ENCODE measurements at regions not wholly inside any gene's neighbourhood (a gene's known extent, or its start where the extent isn't known, plus 50 kb on each side); places are given as distances from the start of the nearest gene placed in this dataset.

- no peaks in the 10 kb centered on the region for H3K9me2 ChIP-seq (ENCODE audit: insufficient read depth, low read length)
- no peaks in the 10 kb centered on the region for H3K4me1 ChIP-seq (ENCODE audit: insufficient read depth, low read length, poor library complexity, severe bottlenecking)
- no TSS peak for BruUV-seq (replicated peaks)
- no peak overlapping the region for H3K27ac ChIP-seq (ENCODE audit: low read depth, low read length, poor library complexity, severe bottlenecking)
- no peaks in the 10 kb centered on the region for H3K36me3 ChIP-seq (ENCODE audit: insufficient read depth, low read length)
- intact Hi-C loops (cut with micrococcal nuclease; ENCODE audit: unreplicated experiment) = no loop called here
- no peak overlapping the region for H3K4me3 ChIP-seq (ENCODE audit: low read depth, low read length, poor library complexity, severe bottlenecking)
- H2AFZ ChIP-seq (ENCODE audit: low read length) = no peak overlapping the region
- TF ChIP-seq CTCF (conservative IDR thresholded peaks at IDR 0.05; ENCODE audit: low read length) (no peak), EZH2phosphoT487 (IDR thresholded peaks at IDR 0.05; ENCODE audit: borderline replicate concordance, low read depth, low read length) (no peak)
- H3K9me3 ChIP-seq (ENCODE audit: low read length) = no peaks in the 10 kb centered on the region
- H4K20me1 ChIP-seq (ENCODE audit: insufficient read depth, low read length) = no peaks in the 10 kb centered on the region
- no peak overlapping the region for H3K4me2 ChIP-seq (ENCODE audit: low read length)
- no peaks in the 10 kb centered on the region for H3K79me2 ChIP-seq (ENCODE audit: insufficient read depth, low read depth, low read length)
- no peak for DNase-seq (ENCODE audit: low spot score)
- ChIA-PET CTCF (ENCODE audit: unreplicated experiment) (no interaction called here), POLR2A (interaction anchor here (0.6 to 0.7 kb wide), 3 partner anchors 53 to 604 kb away, joined by 3 read pairs; no protein-coding TSS in a partner anchor)
These were observed 922.1 kb downstream of the AMY1C start for GRCh38 chr1:104671684-104672353.

DNA sequence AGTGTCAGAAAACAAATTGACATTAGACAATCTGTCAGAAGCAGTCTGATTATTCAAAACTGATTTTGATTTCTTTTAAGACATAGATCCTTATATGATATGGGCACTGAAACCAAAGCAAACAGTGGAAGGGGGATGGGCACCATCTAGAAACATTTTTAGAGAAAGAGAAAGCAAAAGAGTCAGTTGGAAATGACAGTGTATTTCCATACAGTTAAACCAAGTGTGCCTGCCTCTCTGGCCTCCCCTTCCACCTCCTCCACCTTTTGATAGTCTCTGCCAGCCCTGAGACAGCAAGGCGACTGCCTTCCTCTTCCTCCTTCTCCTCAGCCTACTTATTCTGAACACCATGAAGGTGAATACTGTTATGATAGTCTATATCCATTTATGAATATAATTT lies 949.7 kb downstream of the AMY1C start:
- Histone ChIP-seq H3K4me2 (ENCODE audit: low read length) (no peak overlapping the region), H2AFZ (ENCODE audit: low read length) (no peak overlapping the region)

More for the DNA sequence above, 949.7 kb downstream of the AMY1C start:
- intact Hi-C loops (cut with micrococcal nuclease; ENCODE audit: unreplicated experiment) = no loop called here
- H3K27ac ChIP-seq (ENCODE audit: low read depth, low read length, poor library complexity, severe bottlenecking) = no peak overlapping the region
- no peaks in the 10 kb centered on the region for H3K4me1 ChIP-seq (ENCODE audit: insufficient read depth, low read length, poor library complexity, severe bottlenecking)
- no peaks in the 10 kb centered on the region for H3K9me2 ChIP-seq (ENCODE audit: insufficient read depth, low read length)
- ChIA-PET CTCF (ENCODE audit: unreplicated experiment) (no interaction called here), POLR2A (no interaction called here)
- no peaks in the 10 kb centered on the region for H3K36me3 ChIP-seq (ENCODE audit: insufficient read depth, low read length)
- H3K9me3 ChIP-seq (ENCODE audit: low read length) = no peaks in the 10 kb centered on the region
- no peaks in the 10 kb centered on the region for H3K79me2 ChIP-seq (ENCODE audit: insufficient read depth, low read depth, low read length)
- no TSS peak for BruUV-seq (replicated peaks)
- no peak for TF ChIP-seq CTCF (conservative IDR thresholded peaks at IDR 0.05; ENCODE audit: low read length)
- TF ChIP-seq EZH2phosphoT487 (IDR thresholded peaks at IDR 0.05; ENCODE audit: borderline replicate concordance, low read depth, low read length) = no peak
- H4K20me1 ChIP-seq (ENCODE audit: insufficient read depth, low read length) = no peaks in the 10 kb centered on the region
- H3K4me3 ChIP-seq (ENCODE audit: low read depth, low read length, poor library complexity, severe bottlenecking) = no peak overlapping the region
- DNase-seq (ENCODE audit: low spot score) = no peak

Data from OCI-LY7 (cell line).